Mammary epithelial cell (primary cell): ENCODE measurements at regions not wholly inside any gene's neighbourhood (a gene's known extent, or its start where the extent isn't known, plus 50 kb on each side); places are given as distances from the start of the nearest gene placed in this dataset.

Experiments used
- CTCF ChIP-seq, 2 donors: IDR thresholded peaks in 1 of 2; conservative IDR thresholded peaks in 1 of 2; 2 replicates each; pipeline ENCODE4 v1.5.1; 2011 to 2012; ENCODE audit warnings: inconsistent platforms in 2 of 2, low read length in 2 of 2, mild to moderate bottlenecking in 2 of 2, control low read depth in 1 of 2, low read depth in 1 of 2; ENCODE audit not compliant: insufficient read depth in 1 of 2; ENCODE audit errors: extremely low read depth in 1 of 2
- EZH2 ChIP-seq: IDR thresholded peaks from 2 replicates; pipeline ENCODE4 v1.6.1; 2012; ENCODE audit warnings: low read length, inconsistent platforms, borderline replicate concordance

GRCh38 chr12:84243686-84244085 is 668.9 kb downstream of the SLC6A15 start:
- TF ChIP-seq EZH2 = no peak
- TF ChIP-seq CTCF (conservative IDR thresholded peaks at IDR 0.05 in 1 of 2, IDR thresholded peaks at IDR 0.05 in 1 of 2; ENCODE audit: extremely low read depth in 1 of 2, insufficient read depth in 1 of 2, low read depth in 1 of 2, low read length in 2 of 2) = no peak
